Loucy (cell line): ENCODE measurements at regions not wholly inside any gene's neighbourhood (a gene's known extent, or its start where the extent isn't known, plus 50 kb on each side); places are given as distances from the start of the nearest gene placed in this dataset.

Source experiments
- H2AFZ ChIP-seq: fragments of 200-600 bp; sonication (generic); 2 replicates; pipeline ENCODE4 v1.6.0; 2016; ENCODE audit warnings: antibody characterized with exemption, mild to moderate bottlenecking, low read length, moderate library complexity
- H3F3A ChIP-seq: fragments of 200-600 bp; 2 replicates; pipeline ENCODE4 v1.6.0; 2016; ENCODE audit warnings: antibody characterized with exemption, low read depth, mild to moderate bottlenecking
- H3K27me3 ChIP-seq: fragments of 200-600 bp; sonication (generic); 2 replicates; pipeline ENCODE4 v1.6.1; 2014; ENCODE audit warnings: low read length, mild to moderate bottlenecking; ENCODE audit not compliant: insufficient read depth, poor library complexity, severe bottlenecking
- H3K36me3 ChIP-seq: fragments of 200-600 bp; sonication (generic); 2 replicates; pipeline ENCODE4 v1.6.1; 2016; ENCODE audit warnings: low read length; ENCODE audit not compliant: insufficient read depth
- H3K4me1 ChIP-seq: fragments of 200-600 bp; sonication (generic); 2 replicates; pipeline ENCODE4 v1.5.1; 2014; ENCODE audit warnings: low read length, mild to moderate bottlenecking; ENCODE audit not compliant: insufficient read depth, poor library complexity, severe bottlenecking
- H3K4me2 ChIP-seq: fragments of 200-600 bp; sonication (generic); 2 replicates; pipeline ENCODE4 v1.6.0; 2014; ENCODE audit warnings: antibody characterized with exemption, low read length, low read depth, mild to moderate bottlenecking; ENCODE audit not compliant: poor library complexity, severe bottlenecking
- H3K4me3 ChIP-seq: fragments of 200-600 bp; sonication (generic); 2 replicates; pipeline ENCODE4 v1.5.1; 2014; ENCODE audit warnings: low read length, mild to moderate bottlenecking, mixed read lengths; ENCODE audit not compliant: poor library complexity, severe bottlenecking
- H3K79me2 ChIP-seq: fragments of 200-600 bp; sonication (generic); 2 replicates; pipeline ENCODE4 v1.6.1; 2014; ENCODE audit warnings: low read length; ENCODE audit not compliant: insufficient read depth
- H3K9ac ChIP-seq: fragments of 200-600 bp; sonication (generic); 2 replicates; pipeline ENCODE4 v1.6.0; 2014; ENCODE audit warnings: mild to moderate bottlenecking, low read depth, low read length, moderate library complexity; ENCODE audit not compliant: poor library complexity, severe bottlenecking
- H3K9me2 ChIP-seq: fragments of 200-600 bp; sonication (generic); replicated peaks from 2 replicates; pipeline ENCODE4 v1.6.1; 2016; ENCODE audit warnings: low read depth, low read length, mixed read lengths
- H3K9me3 ChIP-seq: fragments of 200-600 bp; sonication (generic); 2 replicates; pipeline ENCODE4 v1.6.1; 2014; ENCODE audit warnings: mild to moderate bottlenecking, antibody characterized with exemption, low read length, low read depth; ENCODE audit not compliant: insufficient read depth
- H4K20me1 ChIP-seq: fragments of 200-600 bp; sonication (generic); 2 replicates; pipeline ENCODE4 v1.6.0; 2014; ENCODE audit warnings: antibody characterized with exemption, low read length, mild to moderate bottlenecking; ENCODE audit not compliant: insufficient read depth, poor library complexity, severe bottlenecking
- CTCF ChIP-seq: fragments of 200-600 bp; sonication (generic); conservative IDR thresholded peaks from 2 replicates; pipeline ENCODE4 v1.5.1; 2014; ENCODE audit warnings: mild to moderate bottlenecking, antibody characterized with exemption, low read length
- EZH2phosphoT487 ChIP-seq: fragments of 200-600 bp; IDR thresholded peaks from 2 replicates; pipeline ENCODE4 v1.6.1; 2018; ENCODE audit warnings: antibody characterized with exemption, mild to moderate bottlenecking, moderate library complexity, borderline replicate concordance

- no peaks in the 10 kb centered on the region for H3K9me3 ChIP-seq
- no peaks in the 10 kb centered on the region for H3K27me3 ChIP-seq
- H3K4me1 ChIP-seq, result no peaks in the 10 kb centered on the region
- no peak overlapping the region for H3K9ac ChIP-seq
- H2AFZ ChIP-seq, result no peak overlapping the region
- no peaks in the 10 kb centered on the region for H3K36me3 ChIP-seq
- H3K9me2 ChIP-seq, result no peaks in the 10 kb centered on the region
- no peak overlapping the region for H3K4me2 ChIP-seq
- H3F3A ChIP-seq, result no peaks in the 10 kb centered on the region
- no peaks in the 10 kb centered on the region for H3K79me2 ChIP-seq
- no peak for TF ChIP-seq CTCF
- no peaks in the 10 kb centered on the region for H4K20me1 ChIP-seq
- H3K4me3 ChIP-seq, result no peak overlapping the region
These were observed 686.6 kb upstream of the GJE1 start for GRCh38 chr6:141445928-141446628.

GRCh38 chr6:141443668-141444289 lies 688.9 kb upstream of the GJE1 start:
- Histone ChIP-seq H3K4me1 (no peaks in the 10 kb centered on the region), H3K4me2 (no peak overlapping the region), H3K9me2 (no peaks in the 10 kb centered on the region), H3K36me3 (no peaks in the 10 kb centered on the region), H3K9me3 (no peaks in the 10 kb centered on the region), H3K4me3 (no peak overlapping the region), H2AFZ (0 out of 2 replicates have a peak overlapping the region, but pooled peaks have one; percentile 29), H3F3A (no peaks in the 10 kb centered on the region), H3K79me2 (no peaks in the 10 kb centered on the region), H4K20me1 (no peaks in the 10 kb centered on the region), H3K9ac (no peak overlapping the region), H3K27me3 (no peaks in the 10 kb centered on the region)
- TF ChIP-seq EZH2phosphoT487 (no peak), CTCF (no peak)

- Histone ChIP-seq H4K20me1 (no peaks in the 10 kb centered on the region), H3K9me2 (no peaks in the 10 kb centered on the region), H3K4me3 (no peak overlapping the region), H3K36me3 (no peaks in the 10 kb centered on the region), H3K4me1 (no peaks in the 10 kb centered on the region), H3K27me3 (no peaks in the 10 kb centered on the region), H3K4me2 (no peak overlapping the region), H3K79me2 (no peaks in the 10 kb centered on the region), H2AFZ (no peak overlapping the region), H3K9ac (no peak overlapping the region), H3F3A (no peaks in the 10 kb centered on the region), H3K9me3 (no peaks in the 10 kb centered on the region)
- no peak for TF ChIP-seq CTCF
- no peak for TF ChIP-seq EZH2phosphoT487
These were observed 689.7 kb upstream of the GJE1 start for GRCh38 chr6:141443032-141443431.
